GM12874 (cell line): ENCODE measurements at regions not wholly inside any gene's neighbourhood (a gene's known extent, or its start where the extent isn't known, plus 50 kb on each side); places are given as distances from the start of the nearest gene placed in this dataset.

ENCODE experiments used
- CTCF ChIP-seq: IDR thresholded peaks from 2 replicates; pipeline ENCODE4 v1.5.1; 2011; ENCODE audit warnings: low read depth, mild to moderate bottlenecking, control low read depth, low read length, moderate library complexity; ENCODE audit not compliant: insufficient read depth

DNA sequence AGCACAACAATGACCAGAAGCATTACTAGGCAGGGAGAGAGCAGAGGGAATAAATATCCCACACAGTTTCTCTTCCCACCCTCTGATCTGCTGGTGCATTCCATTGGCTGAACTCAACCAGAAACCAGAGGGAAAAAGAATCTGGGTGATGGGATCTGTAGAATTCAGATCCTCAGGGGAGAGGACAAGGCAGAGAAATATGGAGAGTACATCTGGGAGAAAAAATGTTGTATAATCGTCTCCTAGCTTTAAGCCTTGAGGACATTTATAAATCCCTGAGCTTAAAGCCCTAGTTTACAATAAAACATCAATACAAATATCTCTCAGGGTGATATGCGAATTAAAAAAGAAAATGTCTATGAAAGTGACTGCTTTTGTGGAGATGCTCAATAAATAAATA is 368.1 kb upstream of the MAD2L1 start:
- TF ChIP-seq CTCF: no peak

DNA sequence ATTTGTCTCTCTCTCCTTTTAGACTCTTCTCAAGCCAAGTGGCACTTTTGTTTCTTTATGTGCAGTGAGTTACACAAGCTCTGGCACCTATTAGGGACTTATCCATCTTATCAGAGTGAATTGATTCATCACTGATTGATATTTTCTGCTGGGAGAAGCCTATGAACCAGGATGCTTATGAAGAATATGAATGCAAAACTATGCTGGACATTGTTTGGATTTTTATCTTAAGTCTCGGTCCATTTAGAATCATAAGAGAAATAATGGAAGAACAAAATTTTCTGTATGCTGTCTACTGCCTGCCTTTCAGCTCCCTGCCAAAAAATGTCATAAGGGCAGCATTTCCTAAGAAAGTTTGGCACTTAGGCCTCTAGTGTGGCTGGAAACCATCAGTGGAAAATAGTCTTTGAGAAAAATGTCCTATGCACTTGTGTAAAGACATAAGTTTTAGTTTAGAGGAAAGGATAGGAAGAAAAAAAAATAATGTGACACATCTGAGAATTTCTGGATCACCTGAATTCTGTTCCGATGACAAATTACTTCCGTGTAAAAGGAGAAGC is 365.7 kb upstream of the MAD2L1 start:
- TF ChIP-seq CTCF: no peak

DNA sequence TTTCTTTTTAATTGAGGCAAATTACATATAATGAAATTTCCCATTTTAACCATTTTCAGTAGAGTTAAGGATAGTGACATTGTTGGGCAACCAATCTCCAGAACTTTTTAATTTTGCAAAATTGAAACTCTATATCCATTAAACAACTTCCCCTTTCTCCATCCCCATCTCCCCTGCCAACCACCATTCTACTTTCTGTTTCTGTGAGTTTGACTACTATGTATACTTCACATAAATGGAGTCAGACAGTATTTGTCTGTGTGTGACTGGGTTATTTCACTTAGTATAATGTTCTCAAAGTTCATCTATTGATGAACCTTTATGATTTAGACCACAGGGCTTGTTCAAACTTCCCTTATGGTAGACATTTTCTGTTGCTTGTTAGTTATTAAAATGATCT is 364.5 kb upstream of the MAD2L1 start:
- TF ChIP-seq CTCF: no peak

DNA sequence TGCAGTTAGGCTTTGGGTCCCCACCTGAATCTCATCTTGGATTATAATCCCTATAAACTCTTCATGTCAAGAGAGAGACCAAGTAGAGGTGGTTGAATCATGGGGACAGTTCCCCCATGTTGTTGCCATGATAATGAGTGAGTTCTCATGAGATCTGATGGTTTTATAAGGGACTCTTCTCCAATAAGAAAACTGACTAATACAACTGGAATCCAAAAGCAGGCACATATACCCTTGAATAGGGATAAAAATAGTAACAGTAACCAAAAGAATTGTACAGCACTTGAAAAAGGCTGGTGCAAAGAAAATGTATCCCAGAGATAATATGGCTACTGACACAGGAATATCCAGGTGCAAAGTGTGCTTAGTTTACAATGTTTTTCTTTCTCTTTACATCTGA is 351.5 kb upstream of the MAD2L1 start:
- TF ChIP-seq CTCF: no peak

GRCh38 chr4:120415896-120416295 is 349.2 kb upstream of the MAD2L1 start:
- no peak for TF ChIP-seq CTCF

DNA sequence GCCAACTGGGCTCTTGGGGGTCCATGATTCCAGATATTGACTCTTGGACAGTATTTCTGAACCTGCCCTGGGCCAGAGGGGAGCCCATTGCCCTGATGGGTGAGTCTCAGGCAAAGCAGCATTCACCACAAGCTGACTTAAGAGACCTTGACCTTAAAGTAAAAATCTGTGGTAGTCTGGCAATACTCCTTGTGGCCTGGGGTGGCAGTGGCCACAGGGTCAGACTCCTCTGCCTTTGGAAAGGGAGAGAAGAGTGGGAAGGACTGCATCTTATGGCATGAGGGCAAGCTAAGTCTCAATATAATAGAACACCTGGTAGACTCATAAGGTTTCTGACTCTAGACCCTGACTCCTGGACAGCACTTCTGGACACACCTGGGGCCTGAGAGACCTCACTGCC is 340.3 kb upstream of the MAD2L1 start:
- no peak for TF ChIP-seq CTCF

DNA sequence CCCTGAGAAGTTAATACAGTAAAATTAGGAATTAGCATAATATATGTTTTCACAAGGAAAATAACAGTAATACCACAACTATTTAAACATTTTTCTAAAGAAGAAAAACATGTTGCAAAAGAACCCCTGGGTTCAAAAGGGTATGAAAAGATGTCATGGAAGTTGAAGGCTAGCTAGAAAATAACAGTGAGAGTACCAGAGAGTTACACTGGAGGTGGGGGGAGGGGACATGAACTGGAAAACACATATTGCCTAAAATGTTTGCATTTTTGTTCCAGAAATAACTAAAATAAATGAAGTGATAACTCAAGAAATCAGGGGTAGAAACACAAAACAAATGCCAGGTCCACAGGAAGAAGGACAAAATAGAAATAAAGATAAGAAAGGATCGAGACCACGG is 336.6 kb upstream of the MAD2L1 start:
- no peak for TF ChIP-seq CTCF
